ENCODE measurements at regions not wholly inside any gene's neighbourhood (a gene's known extent, or its start where the extent isn't known, plus 50 kb on each side); places are given as distances from the start of the nearest gene placed in this dataset.

- TF ChIP-seq CTCF (conservative IDR thresholded peaks at IDR 0.05; ENCODE audit: low read length) (no peak), EZH2phosphoT487 (IDR thresholded peaks at IDR 0.05; ENCODE audit: borderline replicate concordance) (no peak)
Measured at GRCh38 chr15:81795899-81796298, 249.9 kb downstream of the MEX3B start.

All from Loucy (cell line).